ENCODE measurements at regions not wholly inside any gene's neighbourhood (a gene's known extent, or its start where the extent isn't known, plus 50 kb on each side); places are given as distances from the start of the nearest gene placed in this dataset.

DNA sequence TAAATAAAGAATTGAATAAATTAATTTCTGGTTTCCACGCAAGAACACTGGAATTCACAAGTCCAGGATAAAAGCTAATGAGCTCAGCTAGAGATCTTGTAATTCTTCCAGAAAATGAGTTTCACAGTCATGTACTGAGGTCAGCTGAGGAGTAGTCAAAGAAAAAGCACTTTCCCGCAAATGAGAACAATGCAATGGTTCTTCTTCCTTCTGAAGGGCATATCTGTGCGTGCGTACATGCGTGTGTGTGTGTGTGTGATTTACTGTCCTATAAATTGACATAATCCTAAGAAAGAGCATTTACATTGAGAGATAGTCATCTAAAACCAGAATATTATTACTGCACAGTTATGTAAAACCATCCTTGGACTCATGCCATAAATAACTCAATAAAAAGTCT, 968.9 kb upstream of the EYS start:
- intact Hi-C loops (cut with DNase I): no loop called here
- Histone ChIP-seq H3K9ac (ENCODE audit: low read length in 3 of 3) (no peak overlapping the region), H3K4me3 (ENCODE audit: low read length in 3 of 3) (no peak overlapping the region), H3K36me3 (ENCODE audit: control insufficient read depth in 2 of 3, insufficient read depth in 3 of 3, low read length in 3 of 3) (no peaks in the 10 kb centered on the region), H3K9me3 (ENCODE audit: control insufficient read depth in 2 of 3, insufficient read depth in 1 of 3, low read length in 3 of 3) (no peaks in the 10 kb centered on the region), H3K27me3 (ENCODE audit: control insufficient read depth, insufficient read depth, low read length) (no peaks in the 10 kb centered on the region), H3K27ac (ENCODE audit: low read depth in 2 of 2, low read length in 2 of 2) (no peak overlapping the region), H3K4me1 (ENCODE audit: control insufficient read depth in 2 of 3, insufficient read depth in 2 of 3, low read depth in 1 of 3, low read length in 3 of 3) (no peaks in the 10 kb centered on the region)
- DNase-seq (no peak), FAIRE-seq (no peak)
- TF ChIP-seq, protein P1, sequence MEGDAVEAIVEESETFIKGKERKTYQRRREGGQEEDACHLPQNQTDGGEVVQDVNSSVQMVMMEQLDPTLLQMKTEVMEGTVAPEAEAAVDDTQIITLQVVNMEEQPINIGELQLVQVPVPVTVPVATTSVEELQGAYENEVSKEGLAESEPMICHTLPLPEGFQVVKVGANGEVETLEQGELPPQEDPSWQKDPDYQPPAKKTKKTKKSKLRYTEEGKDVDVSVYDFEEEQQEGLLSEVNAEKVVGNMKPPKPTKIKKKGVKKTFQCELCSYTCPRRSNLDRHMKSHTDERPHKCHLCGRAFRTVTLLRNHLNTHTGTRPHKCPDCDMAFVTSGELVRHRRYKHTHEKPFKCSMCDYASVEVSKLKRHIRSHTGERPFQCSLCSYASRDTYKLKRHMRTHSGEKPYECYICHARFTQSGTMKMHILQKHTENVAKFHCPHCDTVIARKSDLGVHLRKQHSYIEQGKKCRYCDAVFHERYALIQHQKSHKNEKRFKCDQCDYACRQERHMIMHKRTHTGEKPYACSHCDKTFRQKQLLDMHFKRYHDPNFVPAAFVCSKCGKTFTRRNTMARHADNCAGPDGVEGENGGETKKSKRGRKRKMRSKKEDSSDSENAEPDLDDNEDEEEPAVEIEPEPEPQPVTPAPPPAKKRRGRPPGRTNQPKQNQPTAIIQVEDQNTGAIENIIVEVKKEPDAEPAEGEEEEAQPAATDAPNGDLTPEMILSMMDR (IDR thresholded peaks at IDR 0.05; ENCODE audit: borderline replicate concordance, extremely low read depth, insufficient read depth): no peak

DNA sequence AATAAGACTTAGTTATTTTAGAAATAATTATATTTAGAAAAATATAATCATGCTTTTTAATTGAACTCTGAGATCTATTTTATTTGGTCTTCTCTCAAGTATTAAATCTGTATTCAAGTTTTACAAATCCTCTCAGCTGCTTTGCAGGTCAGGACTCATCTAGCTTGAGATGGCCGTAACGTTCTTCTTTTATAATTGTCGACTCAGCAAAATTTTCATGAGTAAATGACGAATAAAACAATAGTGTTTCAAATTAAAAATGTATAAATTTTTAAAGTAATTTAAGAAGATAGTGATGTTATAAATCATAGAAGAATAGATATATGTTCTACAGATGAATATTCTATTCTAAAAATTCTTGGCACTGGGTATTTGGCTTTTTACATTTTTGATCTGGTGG, 957.1 kb upstream of the EYS start:
- intact Hi-C loops (cut with DNase I): no loop called here
- H3K9me3 ChIP-seq (ENCODE audit: control insufficient read depth in 2 of 3, insufficient read depth in 1 of 3, low read length in 3 of 3): no peaks in the 10 kb centered on the region
- DNase-seq (no peak), FAIRE-seq (no peak)
- TF ChIP-seq, protein P1 (IDR thresholded peaks at IDR 0.05; ENCODE audit: borderline replicate concordance, extremely low read depth, insufficient read depth): no peak
- H3K27ac ChIP-seq (ENCODE audit: low read depth in 2 of 2, low read length in 2 of 2): no peak overlapping the region
- H3K4me3 ChIP-seq (ENCODE audit: low read length in 3 of 3): no peak overlapping the region
- H3K36me3 ChIP-seq (ENCODE audit: control insufficient read depth in 2 of 3, insufficient read depth in 3 of 3, low read length in 3 of 3): no peaks in the 10 kb centered on the region
- no peaks in the 10 kb centered on the region for H3K4me1 ChIP-seq (ENCODE audit: control insufficient read depth in 2 of 3, insufficient read depth in 2 of 3, low read depth in 1 of 3, low read length in 3 of 3)
- no peaks in the 10 kb centered on the region for H3K27me3 ChIP-seq (ENCODE audit: control insufficient read depth, insufficient read depth, low read length)
- no peak overlapping the region for H3K9ac ChIP-seq (ENCODE audit: low read length in 3 of 3)

DNA sequence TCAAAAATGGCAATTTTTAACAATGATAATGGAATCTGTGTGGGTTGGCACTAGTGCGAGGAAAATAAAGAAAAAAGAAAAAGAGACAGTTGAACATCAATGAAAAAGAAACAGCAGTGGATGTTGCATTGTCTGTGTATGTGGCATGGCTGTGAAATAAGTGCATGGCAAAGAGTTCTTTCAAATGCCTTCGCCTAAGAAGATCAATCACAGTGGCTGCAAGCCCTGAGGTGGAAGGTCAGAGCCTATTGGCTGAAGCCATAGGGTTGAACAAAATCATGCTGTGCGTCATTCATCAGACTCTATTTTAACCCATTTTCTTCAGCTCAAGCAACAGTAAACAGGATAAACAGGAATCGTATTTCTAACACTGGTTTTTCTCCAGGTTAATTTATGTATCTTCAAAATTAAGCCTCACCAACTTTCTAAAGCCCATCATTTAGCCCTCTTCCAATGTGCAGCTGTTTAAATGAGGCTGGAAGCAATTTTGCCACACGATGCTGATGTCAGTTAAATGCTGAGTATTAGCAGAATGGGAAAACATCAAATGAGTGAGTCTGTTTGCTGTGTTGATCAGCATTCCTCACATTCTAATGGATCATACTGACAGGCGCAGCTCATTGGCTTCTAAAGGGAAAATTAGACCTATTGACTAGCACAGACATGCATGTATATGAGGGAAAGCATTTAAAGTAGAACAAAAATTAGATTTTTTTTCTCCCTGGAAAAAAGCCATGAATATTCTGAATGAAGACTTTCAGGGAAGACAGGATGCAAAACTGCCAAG, 955.9 kb upstream of the EYS start:
- no peak overlapping the region for H3K4me3 ChIP-seq (ENCODE audit: low read length in 3 of 3)
- no peak overlapping the region for H3K27ac ChIP-seq (ENCODE audit: low read depth in 2 of 2, low read length in 2 of 2)
- H3K27me3 ChIP-seq (ENCODE audit: control insufficient read depth, insufficient read depth, low read length): no peaks in the 10 kb centered on the region
- H3K9me3 ChIP-seq (ENCODE audit: control insufficient read depth in 2 of 3, insufficient read depth in 1 of 3, low read length in 3 of 3): no peaks in the 10 kb centered on the region
- TF ChIP-seq, protein P1 (IDR thresholded peaks at IDR 0.05; ENCODE audit: borderline replicate concordance, extremely low read depth, insufficient read depth): no peak
- no peaks in the 10 kb centered on the region for H3K36me3 ChIP-seq (ENCODE audit: control insufficient read depth in 2 of 3, insufficient read depth in 3 of 3, low read length in 3 of 3)
- H3K4me1 ChIP-seq (ENCODE audit: control insufficient read depth in 2 of 3, insufficient read depth in 2 of 3, low read depth in 1 of 3, low read length in 3 of 3): no peaks in the 10 kb centered on the region
- intact Hi-C loops (cut with DNase I): no loop called here
- no peak overlapping the region for H3K9ac ChIP-seq (ENCODE audit: low read length in 3 of 3)
- FAIRE-seq (no peak), DNase-seq (no peak)
